Right kidney (tissue), 1 donor: ENCODE measurements at regions not wholly inside any gene's neighbourhood (a gene's known extent, or its start where the extent isn't known, plus 50 kb on each side); places are given as distances from the start of the nearest gene placed in this dataset.
"Not testable (repeated sequence)": the region's sequence is repeated elsewhere in the genome, so short reads cannot be mapped to it uniquely, and the experiment has no call there.

Experiments
- DNase-seq: peaks from one replicate; pipeline ENCODE4 v3.0.0-alpha.2; 2016

GRCh38 chr2:220705678-220706077 is 866.4 kb downstream of the EPHA4 start:
- DNase-seq, result no peak

- no peak for DNase-seq
These were observed 864.8 kb downstream of the EPHA4 start for GRCh38 chr2:220707261-220707660.

- DNase-seq, result no peak
These were observed 863.7 kb downstream of the EPHA4 start for GRCh38 chr2:220708366-220708765.

DNA sequence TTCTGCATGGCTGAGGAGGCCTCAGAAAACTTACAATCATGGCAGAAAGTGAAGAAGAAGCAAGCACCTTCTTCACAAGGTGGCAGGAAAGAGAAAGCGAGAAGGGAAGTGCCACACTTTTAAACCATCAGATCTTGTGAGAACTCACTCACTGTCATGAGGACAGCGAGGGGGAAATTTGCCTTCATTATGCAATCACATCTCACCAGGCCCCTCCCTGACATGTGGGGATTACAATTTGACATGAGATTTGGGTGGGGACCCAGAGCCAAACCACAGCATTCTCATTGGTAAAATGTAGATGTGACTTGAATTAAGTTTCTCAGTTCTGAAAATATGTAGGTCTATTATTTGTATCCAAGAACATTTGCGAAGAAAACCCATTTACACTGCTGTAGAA is 854.8 kb downstream of the EPHA4 start:
- DNase-seq, result no peak

DNA sequence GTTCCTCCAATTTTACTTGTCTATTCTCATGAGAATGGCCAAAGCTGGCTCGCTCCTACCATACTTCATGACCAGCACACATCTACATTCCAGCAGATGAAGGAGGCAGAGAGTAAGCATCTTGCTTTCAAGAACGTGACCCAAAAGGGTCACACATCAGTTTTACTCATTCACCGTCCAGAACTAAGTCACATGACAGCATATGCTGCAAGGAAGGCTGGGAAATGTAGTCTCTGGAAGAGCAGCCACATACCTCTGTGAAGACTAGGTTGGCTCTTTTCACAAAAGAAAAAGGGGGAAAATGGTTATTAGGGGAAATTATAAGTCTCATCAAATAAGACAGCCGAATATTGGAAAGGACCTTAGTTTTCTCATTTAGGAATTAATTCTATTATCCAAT is 835.3 kb downstream of the EPHA4 start:
- DNase-seq, result no peak

DNA sequence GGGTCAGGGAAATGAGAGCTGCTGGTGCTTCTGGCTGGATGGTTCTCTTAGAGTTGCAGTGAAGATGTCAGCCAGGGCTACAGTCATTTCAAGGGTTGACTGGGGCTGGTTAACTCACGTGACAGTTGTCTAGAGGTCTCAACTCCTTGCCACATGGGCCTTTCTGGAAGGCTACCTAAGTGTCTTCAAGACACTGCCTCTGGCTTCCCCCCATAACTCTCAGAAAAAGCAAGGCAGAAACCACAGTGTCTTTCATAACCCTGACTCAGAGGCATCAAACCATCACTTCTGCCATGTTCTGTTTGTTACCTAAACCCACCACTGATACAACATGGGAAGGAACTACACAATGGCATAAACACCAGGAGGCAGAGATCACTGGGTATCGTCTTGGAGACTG is 828.9 kb downstream of the EPHA4 start:
- no peak for DNase-seq

DNA sequence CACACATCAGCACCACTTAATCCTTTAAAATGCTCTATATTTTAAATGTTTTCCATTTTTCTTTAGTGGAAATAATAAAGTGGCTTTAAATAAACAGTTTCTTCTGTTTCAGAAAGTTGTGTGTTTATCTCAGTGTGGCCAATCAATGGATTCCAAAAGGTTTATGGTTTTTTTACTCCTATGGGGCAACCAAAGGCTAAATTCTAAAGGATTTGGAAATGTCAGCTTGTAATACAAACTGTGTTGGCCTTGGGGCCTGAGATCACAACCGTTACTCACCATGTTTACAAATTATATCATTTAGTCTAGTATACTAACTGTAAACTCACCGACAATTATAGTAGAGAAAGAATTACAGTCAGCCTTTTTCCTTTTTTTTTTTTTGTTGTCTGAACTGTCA is 827.2 kb downstream of the EPHA4 start:
- no peak for DNase-seq

GRCh38 chr2:220745682-220746081 is 826.4 kb downstream of the EPHA4 start:
- DNase-seq, result no peak

DNA sequence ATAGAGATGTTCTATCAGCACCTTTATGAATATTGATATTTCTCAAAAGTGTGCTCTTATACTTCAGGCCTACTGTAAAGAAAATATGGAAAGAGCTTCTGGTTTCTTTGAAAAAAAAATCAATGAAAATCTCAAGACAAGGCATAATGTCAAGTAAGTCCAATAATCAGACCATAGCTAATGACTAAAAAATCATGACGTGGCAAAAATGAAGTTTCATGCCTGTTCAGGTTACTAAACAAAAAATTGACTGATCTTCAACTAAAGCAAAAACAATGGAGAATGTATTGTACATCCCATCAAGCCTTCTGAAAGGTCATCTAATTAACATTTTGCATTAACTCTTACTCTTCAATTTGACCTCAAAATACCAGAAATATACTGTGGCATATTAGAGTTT is 824.4 kb downstream of the EPHA4 start:
- no peak for DNase-seq

GRCh38 chr2:220748875-220749479 is 823.1 kb downstream of the EPHA4 start:
- DNase-seq, result no peak

DNA sequence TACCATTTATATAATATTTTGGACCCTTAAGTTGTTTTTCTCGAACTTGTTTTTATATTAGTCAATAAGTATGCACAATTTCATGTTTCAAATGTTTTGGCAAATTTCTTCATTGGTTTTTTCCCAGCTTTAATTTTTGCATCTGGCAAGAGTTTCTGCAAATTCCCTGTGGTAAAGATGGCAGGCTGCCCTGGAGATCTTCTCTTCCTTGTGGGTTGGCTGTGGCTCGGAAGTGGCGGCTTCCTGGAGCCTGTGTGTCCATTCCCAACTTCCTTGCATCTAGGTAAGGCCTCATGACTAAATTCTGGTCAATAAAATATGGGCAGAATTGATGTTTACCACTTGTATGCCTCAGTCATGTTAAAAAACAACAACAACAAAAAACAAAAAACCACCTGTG is 818.6 kb downstream of the EPHA4 start:
- no peak for DNase-seq

GRCh38 chr2:220756653-220757052 is 815.5 kb downstream of the EPHA4 start:
- DNase-seq, result no peak

DNA sequence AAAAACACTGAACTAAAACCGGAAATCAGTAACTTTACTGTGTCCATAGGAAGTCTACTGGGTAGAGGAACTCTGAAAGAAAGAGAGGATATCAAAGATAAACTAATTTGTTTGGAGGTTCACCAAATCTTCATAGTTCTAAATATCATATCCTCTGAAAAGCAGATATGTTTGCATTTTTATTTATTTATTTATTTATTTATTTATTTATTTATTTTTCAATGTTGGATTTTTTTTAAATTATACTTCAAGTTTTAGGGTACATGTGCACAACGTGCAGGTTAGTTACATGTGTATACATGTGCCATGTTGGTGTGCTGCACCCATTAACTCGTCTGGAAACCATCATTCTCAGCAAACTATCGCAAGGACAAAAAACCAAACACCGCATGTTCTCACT is 813.7 kb downstream of the EPHA4 start:
- not testable (repeated sequence) for DNase-seq

- DNase-seq, result no peak
These were observed 807.9 kb downstream of the EPHA4 start for GRCh38 chr2:220764171-220764570.

DNA sequence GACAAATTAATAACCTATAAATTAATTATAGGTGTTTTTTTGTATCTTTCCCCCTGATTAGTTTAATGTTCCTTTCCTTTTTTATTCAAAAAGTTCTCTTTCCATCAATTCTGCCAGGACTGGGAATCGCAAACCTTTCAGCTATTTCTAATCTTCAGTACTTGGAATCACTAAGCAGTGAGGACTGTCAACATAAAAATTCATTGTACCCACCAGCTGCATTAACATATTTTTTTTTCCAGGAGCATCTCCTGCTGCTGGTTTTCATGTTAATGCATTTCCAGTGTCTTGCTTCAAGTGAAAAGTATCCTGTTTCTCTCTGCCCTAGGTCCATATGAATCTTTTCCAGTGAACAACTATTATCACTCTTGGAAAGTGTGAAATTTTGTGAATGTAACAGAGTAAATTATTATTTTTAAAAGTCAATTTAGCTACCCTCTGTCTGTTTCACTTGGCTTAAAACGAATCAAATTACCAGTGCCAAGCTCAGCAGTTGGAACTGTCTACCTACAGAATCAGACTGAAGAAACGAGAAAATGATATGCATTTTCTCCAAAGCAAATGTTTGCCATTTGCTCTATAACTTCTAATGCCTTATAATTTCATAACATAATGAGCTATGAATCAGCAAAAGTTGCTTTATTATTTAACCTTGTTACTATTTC is 804.4 kb downstream of the EPHA4 start:
- DNase-seq, result no peak

GRCh38 chr2:220775856-220776488 is 796.1 kb downstream of the EPHA4 start:
- no peak for DNase-seq

DNA sequence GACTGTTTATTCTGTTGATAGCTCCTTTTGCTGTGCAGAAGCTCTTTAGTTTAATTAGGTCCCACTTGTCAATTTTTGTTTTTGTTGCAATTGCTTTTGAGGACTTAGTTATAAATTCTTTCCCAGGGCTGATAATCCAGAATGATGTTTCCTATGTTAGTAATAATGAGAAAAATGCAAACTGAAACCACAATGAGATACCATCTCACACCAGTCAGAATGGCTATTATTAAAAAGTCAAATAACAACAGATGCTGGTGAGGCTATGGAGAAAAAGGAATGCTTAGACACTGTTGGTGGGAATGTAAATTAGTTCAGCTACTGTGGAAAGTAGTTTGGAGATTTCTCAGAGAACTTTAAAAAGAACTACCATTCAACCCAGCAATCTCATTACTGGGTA is 793.0 kb downstream of the EPHA4 start:
- DNase-seq, result not testable (repeated sequence)

GRCh38 chr2:220779511-220779910 is 792.6 kb downstream of the EPHA4 start:
- DNase-seq, result no peak

- no peak for DNase-seq
These were observed 792.2 kb downstream of the EPHA4 start for GRCh38 chr2:220779931-220780330.

- DNase-seq, result no peak
These were observed 790.4 kb downstream of the EPHA4 start for GRCh38 chr2:220781622-220782241.

- no peak for DNase-seq
These were observed 789.4 kb downstream of the EPHA4 start for GRCh38 chr2:220782609-220783113.

DNA sequence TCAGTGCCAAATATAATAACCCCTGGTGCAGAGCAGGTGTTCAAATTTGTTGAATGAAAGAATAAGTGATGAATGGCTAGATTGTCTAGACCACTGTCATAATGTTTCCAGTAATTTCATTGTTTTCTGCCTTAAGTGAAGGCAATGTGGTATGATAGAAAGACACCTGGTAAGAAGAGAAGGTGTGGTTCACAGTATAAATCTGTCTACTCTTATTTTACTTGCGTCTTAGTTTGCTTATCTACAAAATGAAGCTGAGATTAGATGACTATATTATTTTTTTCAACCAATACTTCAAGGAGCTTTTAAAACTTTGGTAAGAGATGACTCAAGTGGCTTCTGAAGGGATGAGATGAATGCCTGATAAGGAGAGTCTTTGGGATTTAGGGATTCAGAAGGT is 788.4 kb downstream of the EPHA4 start:
- no peak for DNase-seq

DNA sequence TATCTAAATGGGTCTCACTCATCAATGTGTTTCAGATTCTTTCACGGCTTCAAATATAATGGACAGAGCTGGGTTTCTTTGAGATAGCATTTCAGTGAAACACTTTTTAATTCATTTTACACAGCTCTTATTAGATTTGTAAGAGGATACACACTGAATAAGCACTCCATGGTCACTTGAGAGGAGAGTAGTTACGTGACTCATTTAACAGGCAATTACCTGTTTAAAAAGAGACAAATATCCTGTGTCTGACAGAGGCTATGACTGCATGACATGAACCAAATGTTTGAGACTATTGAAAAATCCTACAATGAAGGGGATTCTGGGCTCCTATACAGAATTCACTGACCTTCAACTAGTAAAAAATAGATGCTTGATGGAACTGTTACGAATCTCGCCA is 786.9 kb downstream of the EPHA4 start:
- DNase-seq, result no peak
